Omental fat pad (tissue), 3 donors: ENCODE measurements at regions not wholly inside any gene's neighbourhood (a gene's known extent, or its start where the extent isn't known, plus 50 kb on each side); places are given as distances from the start of the nearest gene placed in this dataset.
"Not testable (repeated sequence)": the region's sequence is repeated elsewhere in the genome, so short reads cannot be mapped to it uniquely, and the experiment has no call there.

Experiments
- ATAC-seq: fragments of 150-250 bp; one replicate; pipeline ENCODE4 v1.9.1; 2016; ENCODE audit warnings: mild to moderate bottlenecking, moderate library complexity; ENCODE audit not compliant: low FRiP score
- DNase-seq: peaks from one replicate; pipeline ENCODE4 v3.0.0-alpha.2; 2019; ENCODE audit warnings: low spot score
- TF ChIP-seq, protein P1 (sequence below), 3 donors: fragments of 450-650 bp; IDR thresholded peaks; one replicate each; pipeline ENCODE4 v1.5.1; 2016 to 2017; ENCODE audit warnings: antibody characterized with exemption in 3 of 3, mild to moderate bottlenecking in 3 of 3, moderate library complexity in 2 of 3

DNA sequence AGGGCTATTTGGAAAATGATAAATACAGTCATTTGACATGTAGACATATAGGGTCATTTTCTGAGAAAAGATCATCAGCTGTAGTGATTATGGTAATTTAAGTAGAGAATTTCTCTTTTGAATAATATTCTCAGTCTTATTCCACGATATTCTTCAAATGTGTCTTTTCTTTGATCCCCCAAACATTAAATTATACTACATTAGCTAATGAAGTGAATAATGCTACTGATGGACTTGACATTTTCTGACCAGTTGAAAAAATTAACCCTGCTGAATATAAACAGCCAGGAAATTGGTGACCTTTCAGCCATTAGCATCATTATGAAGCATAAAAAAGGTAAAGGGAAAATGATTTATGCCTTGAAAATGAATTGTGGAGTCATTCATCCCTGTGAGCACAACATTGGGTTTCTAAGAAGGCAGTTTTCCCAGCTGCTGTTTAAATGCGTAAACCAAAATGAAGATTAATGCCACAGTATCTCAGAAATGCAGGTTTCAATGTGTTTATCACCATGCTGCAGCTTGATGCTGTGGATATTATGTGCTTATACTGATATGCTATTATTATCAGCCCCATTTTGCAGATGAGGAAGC is 489.1 kb downstream of the KCTD16 start:
- DNase-seq: no peak
- TF ChIP-seq, protein P1, sequence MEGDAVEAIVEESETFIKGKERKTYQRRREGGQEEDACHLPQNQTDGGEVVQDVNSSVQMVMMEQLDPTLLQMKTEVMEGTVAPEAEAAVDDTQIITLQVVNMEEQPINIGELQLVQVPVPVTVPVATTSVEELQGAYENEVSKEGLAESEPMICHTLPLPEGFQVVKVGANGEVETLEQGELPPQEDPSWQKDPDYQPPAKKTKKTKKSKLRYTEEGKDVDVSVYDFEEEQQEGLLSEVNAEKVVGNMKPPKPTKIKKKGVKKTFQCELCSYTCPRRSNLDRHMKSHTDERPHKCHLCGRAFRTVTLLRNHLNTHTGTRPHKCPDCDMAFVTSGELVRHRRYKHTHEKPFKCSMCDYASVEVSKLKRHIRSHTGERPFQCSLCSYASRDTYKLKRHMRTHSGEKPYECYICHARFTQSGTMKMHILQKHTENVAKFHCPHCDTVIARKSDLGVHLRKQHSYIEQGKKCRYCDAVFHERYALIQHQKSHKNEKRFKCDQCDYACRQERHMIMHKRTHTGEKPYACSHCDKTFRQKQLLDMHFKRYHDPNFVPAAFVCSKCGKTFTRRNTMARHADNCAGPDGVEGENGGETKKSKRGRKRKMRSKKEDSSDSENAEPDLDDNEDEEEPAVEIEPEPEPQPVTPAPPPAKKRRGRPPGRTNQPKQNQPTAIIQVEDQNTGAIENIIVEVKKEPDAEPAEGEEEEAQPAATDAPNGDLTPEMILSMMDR (IDR thresholded peaks at IDR 0.05): no peak
- no peak for ATAC-seq

DNA sequence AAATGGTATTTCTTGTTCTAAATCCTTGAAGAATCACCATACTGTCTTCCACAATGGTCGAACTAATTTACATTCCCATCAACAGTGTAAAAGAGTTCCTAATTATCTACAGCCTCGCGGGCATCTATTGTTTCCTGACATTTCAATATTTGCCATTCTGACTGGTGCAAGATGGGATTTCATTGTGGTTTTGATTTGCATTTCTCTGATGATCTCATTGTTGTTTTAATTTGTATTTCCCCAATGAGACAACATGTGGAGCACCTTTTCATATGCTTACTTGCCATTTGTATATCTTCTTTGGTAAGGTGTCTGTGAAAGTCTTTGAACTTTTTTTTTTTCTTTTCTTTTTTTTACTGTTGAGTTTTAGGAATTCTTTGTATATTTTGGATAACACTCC is 473.6 kb downstream of the KCTD16 start:
- DNase-seq (no peak), ATAC-seq (no peak)
- TF ChIP-seq, protein P1 (IDR thresholded peaks at IDR 0.05): no peak

DNA sequence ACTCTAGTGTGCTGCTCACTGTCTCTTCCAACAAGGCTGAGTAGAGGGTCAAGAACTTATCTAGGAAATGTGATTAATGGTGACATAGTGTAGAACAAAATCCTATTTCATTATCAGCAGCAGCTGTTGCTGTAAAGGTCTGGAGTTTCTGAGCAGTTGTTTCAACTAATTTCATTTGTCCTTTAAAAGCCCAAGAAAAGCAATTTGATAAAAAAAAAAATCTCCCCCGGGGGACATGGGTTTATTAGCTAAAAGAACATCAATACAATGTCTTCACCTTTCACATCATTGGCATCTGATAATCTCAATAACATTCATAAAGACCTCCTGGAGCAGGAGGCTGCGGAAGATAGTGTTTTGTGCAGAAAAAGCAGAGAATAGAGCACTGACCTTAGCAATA is 468.1 kb downstream of the KCTD16 start:
- DNase-seq (no peak), ATAC-seq (no peak)
- TF ChIP-seq, protein P1 (IDR thresholded peaks at IDR 0.05): no peak

DNA sequence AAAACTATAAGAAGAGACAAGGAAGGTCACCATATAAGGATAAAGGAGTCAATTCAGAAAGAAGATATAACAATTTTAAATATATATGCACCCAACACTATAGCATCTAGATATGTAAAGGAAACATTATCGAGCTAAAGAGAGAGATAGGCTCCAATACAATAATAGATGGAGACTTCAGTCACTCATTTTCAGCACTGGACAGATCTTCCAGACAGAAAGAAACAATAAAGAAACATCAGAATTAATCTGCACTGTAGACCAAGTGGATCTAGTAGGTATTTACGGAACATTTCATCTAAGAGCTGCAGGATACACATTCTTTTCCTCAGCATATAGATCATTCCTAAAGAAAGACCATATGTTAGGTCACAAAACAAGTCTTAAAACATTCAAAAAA is 463.5 kb downstream of the KCTD16 start:
- ATAC-seq (no peak), DNase-seq (no peak)
- TF ChIP-seq, protein P1 (IDR thresholded peaks at IDR 0.05): no peak

DNA sequence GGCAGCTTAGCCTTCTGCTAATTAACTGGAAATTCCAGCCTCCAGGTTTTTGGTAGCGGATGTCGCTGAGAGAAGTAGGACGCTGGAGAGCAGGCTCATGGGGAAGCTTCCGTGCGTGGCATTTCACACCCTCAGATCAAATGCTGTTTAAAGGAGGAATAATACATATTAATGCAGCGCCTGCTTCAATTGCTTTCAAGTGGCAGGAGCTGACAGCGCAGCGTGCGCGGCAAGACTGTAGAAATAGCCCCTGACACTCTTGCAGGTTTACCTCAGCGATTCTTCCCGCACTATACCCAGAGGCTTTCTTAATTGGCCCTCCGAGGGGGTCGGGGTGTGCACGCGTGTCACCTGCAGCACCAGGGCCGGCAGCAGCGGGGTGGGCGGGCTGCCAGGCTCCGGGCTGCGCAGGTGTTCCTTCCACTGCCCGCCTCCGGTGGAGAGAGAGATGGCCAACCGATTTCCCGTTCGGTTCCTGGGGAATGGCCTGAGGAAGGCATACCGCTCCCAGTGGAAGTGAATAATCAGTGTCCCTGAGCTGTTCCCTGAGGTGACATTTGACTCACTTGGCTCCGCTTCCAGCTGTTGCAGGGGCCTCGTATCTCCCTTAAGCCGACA is 427.9 kb downstream of the KCTD16 start:
- ATAC-seq (no peak), DNase-seq (no peak)
- TF ChIP-seq, protein P1 (IDR thresholded peaks at IDR 0.05): no peak

DNA sequence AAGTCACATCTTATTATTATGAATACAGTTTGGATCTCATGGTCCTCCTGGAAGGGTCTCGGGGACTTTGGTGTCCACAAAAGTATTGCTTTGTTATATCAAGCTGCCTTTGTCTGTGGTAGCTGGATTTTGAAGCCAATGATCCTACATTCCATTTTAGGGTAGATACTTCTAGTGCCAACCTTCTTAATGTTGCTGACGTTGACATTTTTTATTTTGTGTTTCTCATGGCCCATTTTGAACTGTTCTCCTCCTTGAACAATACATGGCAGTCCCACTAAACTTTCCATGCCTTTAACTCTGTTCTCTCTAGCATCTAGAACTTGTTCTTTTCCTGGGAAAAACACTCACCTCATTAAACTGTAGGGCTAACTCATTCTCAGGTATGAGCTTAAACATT is 425.8 kb downstream of the KCTD16 start:
- TF ChIP-seq, protein P1 (IDR thresholded peaks at IDR 0.05): no peak
- no peak for ATAC-seq
- no peak for DNase-seq

DNA sequence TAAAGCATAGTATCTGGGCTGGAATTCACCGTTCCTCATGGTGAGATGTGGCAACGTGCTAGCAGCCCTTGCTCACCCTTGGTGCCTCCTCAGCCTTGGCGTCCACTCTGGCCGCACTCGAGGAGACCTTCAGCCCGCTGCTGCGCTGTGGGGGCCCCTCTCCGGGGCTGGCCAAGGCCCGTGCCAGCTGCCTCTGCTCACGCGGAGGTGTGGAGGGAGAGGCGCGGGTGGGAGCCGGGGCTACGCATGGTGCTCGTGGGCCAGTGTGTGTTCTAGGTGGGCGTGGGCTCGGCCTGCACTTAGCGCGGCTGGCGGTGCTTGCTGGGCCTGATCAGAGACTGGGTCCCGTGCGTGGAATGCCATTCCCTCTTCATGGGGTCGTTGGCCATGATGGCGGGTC is 424.2 kb downstream of the KCTD16 start:
- no peak for ATAC-seq
- TF ChIP-seq, protein P1 (IDR thresholded peaks at IDR 0.05): no peak
- DNase-seq: no peak

DNA sequence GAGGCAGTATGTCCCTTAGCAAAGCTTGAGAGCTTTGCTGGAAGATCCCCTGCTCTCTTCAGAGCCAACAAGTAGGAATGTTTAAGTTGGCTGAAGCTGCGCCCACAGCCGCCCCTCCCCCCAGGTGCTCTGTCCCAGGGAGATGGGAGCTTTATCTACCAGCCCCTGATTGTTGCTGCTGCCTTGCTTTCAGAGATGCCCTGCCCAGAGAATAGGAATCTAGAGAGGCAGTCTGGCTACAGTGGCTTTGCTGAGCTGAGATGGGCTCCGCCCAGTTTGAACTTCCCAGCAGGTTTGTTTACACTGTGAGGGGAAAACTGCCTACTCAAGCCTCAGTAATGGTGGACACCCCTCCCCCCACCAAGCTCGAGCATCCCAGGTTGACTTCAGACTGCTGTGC is 423.6 kb downstream of the KCTD16 start:
- ATAC-seq, DNase-seq: not testable (repeated sequence)
